Lower leg skin (tissue), 4 donors: ENCODE measurements at regions not wholly inside any gene's neighbourhood (a gene's known extent, or its start where the extent isn't known, plus 50 kb on each side); places are given as distances from the start of the nearest gene placed in this dataset.

Experiments used
- DNase-seq, 2 donors: peaks; one replicate each; pipeline ENCODE4 v3.0.0-alpha.2; 2019; ENCODE audit warnings: low spot score in 2 of 2
- H3K4me3 ChIP-seq: fragments of 200-600 bp; sonication (generic); 2 replicates; pipeline ENCODE4 v1.5.1; 2017; ENCODE audit warnings: mild to moderate bottlenecking, low read depth; ENCODE audit not compliant: poor library complexity, severe bottlenecking
- POLR2A ChIP-seq, 2 donors: fragments of 450-650 bp; IDR thresholded peaks; one replicate each; pipeline ENCODE4 v1.6.1; 2016 to 2017; ENCODE audit warnings: antibody characterized with exemption in 2 of 2, mild to moderate bottlenecking in 1 of 2, moderate library complexity in 1 of 2
- WGBS, 2 donors: methylation state at CpG; one replicate each; pipeline ENCODE4 v1.1.5; 2018; 5-methylcytosine and 5-hydroxymethylcytosine counted together
- intact Hi-C: fragments of 100-400 bp; cut with DNase I; formaldehyde crosslinking; loops from one replicate; pipeline ENCODE4 v1.15.0; 2023; ENCODE audit warnings: low total_unique reads
- TF ChIP-seq, protein P1 (sequence below), 3 donors: fragments of 450-650 bp; IDR thresholded peaks; one replicate each; pipeline ENCODE4 v1.5.1; 2016; ENCODE audit warnings: antibody characterized with exemption in 3 of 3, mild to moderate bottlenecking in 3 of 3, moderate library complexity in 2 of 3

DNA sequence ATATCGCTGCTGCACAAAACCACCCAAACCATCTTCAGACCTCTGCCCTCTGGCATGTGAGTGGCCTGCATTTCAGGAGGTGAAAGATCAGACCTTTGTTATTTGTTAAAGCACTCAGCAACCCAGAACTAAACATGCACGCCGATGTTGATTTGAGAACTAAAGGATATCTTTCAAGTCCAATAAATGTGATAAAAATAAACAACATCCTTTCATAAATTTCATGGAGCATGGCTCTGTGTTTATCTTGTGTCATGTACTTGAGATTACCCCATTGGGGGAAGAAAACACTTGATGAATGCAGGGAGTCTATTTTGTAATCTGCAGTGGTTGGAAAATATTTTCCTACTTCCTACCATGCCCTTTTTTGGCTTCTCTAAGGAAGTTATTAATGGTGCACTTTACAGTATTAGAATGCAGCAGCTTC, 70.8 kb upstream of the GATA6 start:
- TF ChIP-seq, protein P1, sequence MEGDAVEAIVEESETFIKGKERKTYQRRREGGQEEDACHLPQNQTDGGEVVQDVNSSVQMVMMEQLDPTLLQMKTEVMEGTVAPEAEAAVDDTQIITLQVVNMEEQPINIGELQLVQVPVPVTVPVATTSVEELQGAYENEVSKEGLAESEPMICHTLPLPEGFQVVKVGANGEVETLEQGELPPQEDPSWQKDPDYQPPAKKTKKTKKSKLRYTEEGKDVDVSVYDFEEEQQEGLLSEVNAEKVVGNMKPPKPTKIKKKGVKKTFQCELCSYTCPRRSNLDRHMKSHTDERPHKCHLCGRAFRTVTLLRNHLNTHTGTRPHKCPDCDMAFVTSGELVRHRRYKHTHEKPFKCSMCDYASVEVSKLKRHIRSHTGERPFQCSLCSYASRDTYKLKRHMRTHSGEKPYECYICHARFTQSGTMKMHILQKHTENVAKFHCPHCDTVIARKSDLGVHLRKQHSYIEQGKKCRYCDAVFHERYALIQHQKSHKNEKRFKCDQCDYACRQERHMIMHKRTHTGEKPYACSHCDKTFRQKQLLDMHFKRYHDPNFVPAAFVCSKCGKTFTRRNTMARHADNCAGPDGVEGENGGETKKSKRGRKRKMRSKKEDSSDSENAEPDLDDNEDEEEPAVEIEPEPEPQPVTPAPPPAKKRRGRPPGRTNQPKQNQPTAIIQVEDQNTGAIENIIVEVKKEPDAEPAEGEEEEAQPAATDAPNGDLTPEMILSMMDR (IDR thresholded peaks at IDR 0.05) = no peak
- no peak for TF ChIP-seq POLR2A (IDR thresholded peaks at IDR 0.05)
- WGBS, 2 donors = 62 to 67% methylated on average over 3 of the region's 3 CpGs
- intact Hi-C loops = no loop called here
- no peak for DNase-seq
- H3K4me3 ChIP-seq = no peak overlapping the region

DNA sequence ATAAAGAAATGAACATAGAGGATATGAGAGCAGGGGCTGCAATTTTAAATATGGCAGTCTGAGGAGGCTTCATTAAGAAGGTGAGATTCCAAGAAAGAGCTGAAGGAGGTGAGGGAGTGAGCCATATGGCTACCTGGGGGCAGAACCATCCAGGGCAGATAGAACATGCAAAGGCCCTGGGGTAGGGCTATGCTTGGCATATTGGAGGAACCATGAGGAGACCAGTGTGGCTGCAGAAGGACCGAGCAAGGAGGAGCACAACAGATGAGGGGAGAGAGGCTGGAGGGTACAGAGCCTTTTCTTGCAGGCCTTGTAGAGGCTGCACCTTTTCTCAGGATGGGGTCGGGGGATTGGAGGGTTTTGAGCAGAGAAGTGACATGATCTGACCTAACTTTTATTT, 69.5 kb upstream of the GATA6 start:
- intact Hi-C loops = no loop called here
- TF ChIP-seq, protein P1 (IDR thresholded peaks at IDR 0.05) = no peak
- no peak for TF ChIP-seq POLR2A (IDR thresholded peaks at IDR 0.05)
- no peak overlapping the region for H3K4me3 ChIP-seq
- DNase-seq = no peak
- WGBS, 2 donors = 86 to 94% methylated on average over 2 of the region's 2 CpGs

DNA sequence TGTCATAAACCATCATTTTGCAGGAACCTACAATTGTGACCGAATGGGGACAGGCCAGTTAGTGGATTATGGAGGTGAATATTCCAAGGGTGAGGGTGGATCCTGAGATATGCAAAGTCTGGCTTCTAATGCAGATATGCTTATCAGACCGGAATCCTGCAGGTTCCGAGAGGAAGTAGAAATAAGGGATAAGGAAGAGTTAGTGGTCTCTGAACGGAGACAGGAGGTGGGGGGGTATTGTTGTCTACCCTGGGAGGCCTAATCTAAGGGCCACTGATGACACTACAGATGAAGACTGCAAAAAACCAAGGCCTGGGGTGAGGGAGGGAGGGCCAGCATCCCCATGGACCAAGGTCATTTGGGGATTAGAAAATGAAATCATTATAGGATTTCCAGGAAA, 67.7 kb upstream of the GATA6 start:
- DNase-seq = peak in 1 of 2 donors; percentile 15
- no peak overlapping the region for H3K4me3 ChIP-seq
- WGBS, 2 donors = 90% methylated on average over 4 of the region's 4 CpGs
- no peak for TF ChIP-seq POLR2A (IDR thresholded peaks at IDR 0.05)
- TF ChIP-seq, protein P1 (IDR thresholded peaks at IDR 0.05) = no peak
- intact Hi-C loops = no loop called here

DNA sequence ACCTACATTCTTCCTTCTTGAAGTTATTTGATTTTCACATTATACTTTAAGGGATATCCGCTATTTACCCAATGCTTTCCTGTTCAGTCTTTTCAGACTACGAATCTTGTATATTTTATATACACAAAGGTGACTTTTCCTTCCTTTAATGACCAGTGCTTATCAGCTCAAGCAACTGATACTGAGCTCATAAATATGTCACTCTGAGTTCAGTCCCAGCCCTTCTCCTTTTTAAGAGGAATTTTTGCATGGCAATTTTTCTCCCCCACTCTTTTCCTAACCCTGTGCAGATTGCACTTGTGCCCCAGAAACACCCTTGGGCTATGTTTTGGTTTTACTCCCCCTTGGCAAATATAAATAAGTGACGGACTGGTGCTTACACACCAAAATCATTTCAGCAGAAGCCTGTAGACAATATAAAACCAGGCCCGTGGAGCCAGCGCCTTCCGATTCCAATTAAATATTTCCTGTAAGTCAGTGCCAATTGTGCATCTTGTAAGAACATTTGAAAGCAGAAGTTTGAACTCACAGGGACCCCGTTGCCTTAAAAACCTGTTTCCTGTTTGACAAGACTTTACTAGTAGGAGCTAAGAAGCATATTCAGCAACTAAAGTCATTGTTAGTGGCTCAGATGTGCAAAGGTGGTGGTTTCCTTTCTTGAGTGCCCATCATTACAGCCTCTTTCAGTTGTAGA, 66.3 kb upstream of the GATA6 start:
- peak in 1 of 2 donors; percentile 28 for DNase-seq
- intact Hi-C loops = no loop called here
- no peak overlapping the region for H3K4me3 ChIP-seq
- 35% methylated on average over 7 of the region's 7 CpGs for WGBS, 2 donors
- TF ChIP-seq POLR2A (IDR thresholded peaks at IDR 0.05) = no peak
- TF ChIP-seq, protein P1 (IDR thresholded peaks at IDR 0.05) = no peak

DNA sequence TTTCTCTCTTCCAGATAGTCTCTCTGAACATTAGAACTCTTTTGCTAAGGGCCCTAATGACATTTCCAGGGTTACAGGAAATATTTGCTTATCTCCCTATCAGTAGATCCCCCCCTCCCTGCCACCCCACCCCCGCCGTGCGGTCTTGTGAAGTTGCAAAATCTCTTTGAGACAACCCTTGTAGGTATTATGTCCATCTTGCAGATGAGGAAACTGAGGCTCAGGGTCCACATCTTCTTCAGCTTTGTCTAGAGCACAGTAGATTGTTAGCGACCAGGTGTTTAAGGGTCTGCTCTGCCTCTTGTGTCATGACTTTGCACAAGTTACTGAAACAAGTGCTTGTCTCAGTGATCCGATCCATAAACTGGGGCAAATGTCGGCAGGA, 65.8 kb upstream of the GATA6 start:
- peak in 1 of 2 donors; percentile 40 for DNase-seq
- H3K4me3 ChIP-seq = no peak overlapping the region
- TF ChIP-seq, protein P1 (IDR thresholded peaks at IDR 0.05) = no peak
- no peak for TF ChIP-seq POLR2A (IDR thresholded peaks at IDR 0.05)
- intact Hi-C loops = no loop called here
- WGBS, 2 donors = 77 to 80% methylated on average over 6 of the region's 6 CpGs
